ENCODE measurements at regions not wholly inside any gene's neighbourhood (a gene's known extent, or its start where the extent isn't known, plus 50 kb on each side); places are given as distances from the start of the nearest gene placed in this dataset.

GRCh38 chr2:129707800-129708199 is 271.7 kb upstream of the RAB6C start:
- TF ChIP-seq POLR2A (IDR thresholded peaks at IDR 0.05) (no peak), CTCF (IDR thresholded peaks at IDR 0.05) (no peak)

All from testis (tissue), 2 donors.